ENCODE measurements at regions not wholly inside any gene's neighbourhood (a gene's known extent, or its start where the extent isn't known, plus 50 kb on each side); places are given as distances from the start of the nearest gene placed in this dataset.

- DNase-seq = no peak
These were observed 81.8 kb upstream of the DAP start for GRCh38 chr5:10842823-10843222.

- no peak for DNase-seq
These were observed 79.0 kb upstream of the DAP start for GRCh38 chr5:10839916-10840599.

GRCh38 chr5:10839118-10839517 is 78.1 kb upstream of the DAP start:
- no peak for DNase-seq

GRCh38 chr5:10838038-10838437 is 77.0 kb upstream of the DAP start:
- DNase-seq = no peak

- DNase-seq = peak; percentile 82
These were observed 76.0 kb upstream of the DAP start for GRCh38 chr5:10836986-10837385.

- no peak for DNase-seq
These were observed 73.7 kb upstream of the DAP start for GRCh38 chr5:10834695-10835094.

GRCh38 chr5:10832987-10833386 is 72.0 kb upstream of the DAP start:
- no peak for DNase-seq

- no peak for DNase-seq
These were observed 71.4 kb upstream of the DAP start for GRCh38 chr5:10832421-10832820.

- peak; percentile 85 for DNase-seq
These were observed 70.4 kb upstream of the DAP start for GRCh38 chr5:10831419-10831818.

- peak; percentile 59 for DNase-seq
These were observed 67.2 kb upstream of the DAP start for GRCh38 chr5:10828241-10828640.

- peak; percentile 30 for DNase-seq
These were observed 66.5 kb upstream of the DAP start for GRCh38 chr5:10827571-10827970.

- no peak for DNase-seq
These were observed 65.9 kb upstream of the DAP start for GRCh38 chr5:10826971-10827370.

- no peak for DNase-seq
These were observed 65.0 kb upstream of the DAP start for GRCh38 chr5:10825897-10826644.

- no peak for DNase-seq
These were observed 51.2 kb upstream of the DAP start for GRCh38 chr5:10812218-10812617.
